GM12864 (cell line): ENCODE measurements at regions not wholly inside any gene's neighbourhood (a gene's known extent, or its start where the extent isn't known, plus 50 kb on each side); places are given as distances from the start of the nearest gene placed in this dataset.

Source experiments
- DNase-seq: peaks from one replicate; pipeline ENCODE4 v3.0.0-alpha.2; 2011; ENCODE audit warnings: low read depth
- H3K4me3 ChIP-seq: 2 replicates; pipeline ENCODE4 v1.5.1; 2011; ENCODE audit warnings: mild to moderate bottlenecking, low read depth, low read length, control low read depth
- CTCF ChIP-seq: IDR thresholded peaks from 2 replicates; pipeline ENCODE4 v1.5.1; 2011; ENCODE audit warnings: low read depth, mild to moderate bottlenecking, moderate library complexity, low read length, control low read depth, inconsistent platforms; ENCODE audit errors: missing control alignments

GRCh38 chr9:108565651-108566378 is 290.0 kb downstream of the ACTL7B start:
- peak; percentile 82 for TF ChIP-seq CTCF
- peak; percentile 27 for DNase-seq
- no peak overlapping the region for H3K4me3 ChIP-seq

- no peak overlapping the region for H3K4me3 ChIP-seq
- no peak for DNase-seq
- TF ChIP-seq CTCF: no peak
Measured at GRCh38 chr9:108562176-108562575, 293.6 kb downstream of the ACTL7B start.

- no peak for TF ChIP-seq CTCF
- H3K4me3 ChIP-seq: no peak overlapping the region
- no peak for DNase-seq
Measured at GRCh38 chr9:108559432-108559831, 296.4 kb downstream of the ACTL7B start.

GRCh38 chr9:108554831-108555230 is 301.0 kb downstream of the ACTL7B start:
- no peak for DNase-seq
- no peak for TF ChIP-seq CTCF
- H3K4me3 ChIP-seq: no peak overlapping the region

- H3K4me3 ChIP-seq: no peak overlapping the region
- DNase-seq: no peak
- TF ChIP-seq CTCF: no peak
Measured at GRCh38 chr9:108553111-108553635, 302.6 kb downstream of the ACTL7B start.

- no peak for TF ChIP-seq CTCF
- no peak overlapping the region for H3K4me3 ChIP-seq
- DNase-seq: no peak
Measured at GRCh38 chr9:108552459-108553040, 303.2 kb downstream of the ACTL7B start.
